DMS153 treated with DMSO at 0.1 percent for 48 hours (cell line): ENCODE measurements at regions not wholly inside any gene's neighbourhood (a gene's known extent, or its start where the extent isn't known, plus 50 kb on each side); places are given as distances from the start of the nearest gene placed in this dataset.
"Not testable (repeated sequence)": the region's sequence is repeated elsewhere in the genome, so short reads cannot be mapped to it uniquely, and the experiment has no call there.

Experiments used
- DNase-seq: peaks from one replicate; lab custom pipeline; 2025; ENCODE audit not compliant: unreplicated experiment; lab: John Stamatoyannopoulos, UW

DNA sequence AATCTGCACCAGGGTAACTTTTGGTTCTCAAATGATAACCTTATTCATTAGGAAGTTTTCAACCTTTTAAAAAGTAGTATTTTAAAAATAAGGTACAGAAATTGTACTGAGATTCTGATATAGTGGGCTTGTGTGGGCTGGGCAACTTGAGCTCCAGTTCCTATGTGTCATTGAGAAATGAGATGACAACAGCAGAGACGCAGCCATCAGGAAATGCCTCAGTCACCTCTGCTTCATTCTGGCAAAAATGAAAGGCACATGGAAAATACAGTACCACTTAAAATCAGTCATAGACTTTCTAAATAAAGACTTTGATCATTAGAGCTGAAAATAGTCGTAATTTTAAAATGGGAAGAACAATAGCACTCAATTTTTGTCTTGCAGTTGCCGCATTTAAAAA, 480.2 kb downstream of the PLK2 start:
- no peak for DNase-seq

DNA sequence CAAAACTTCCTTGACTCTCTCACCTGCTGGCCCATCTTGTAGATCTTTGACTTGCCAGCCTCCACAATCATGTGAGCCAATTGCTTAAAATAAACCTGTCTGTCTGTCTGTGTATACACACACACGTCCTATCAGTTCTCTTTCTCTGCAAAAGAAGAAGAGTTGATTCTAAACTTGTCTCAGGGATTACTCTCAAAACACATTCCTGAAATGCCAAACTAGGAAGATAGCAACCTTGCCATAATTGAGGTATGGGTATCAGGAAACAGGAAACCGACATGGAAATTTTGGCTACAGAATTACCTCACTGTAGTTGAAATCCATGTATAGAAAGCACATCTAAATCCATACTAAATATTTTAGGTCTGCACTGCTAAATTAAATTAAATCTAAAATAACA, 483.4 kb downstream of the PLK2 start:
- DNase-seq, result no peak

DNA sequence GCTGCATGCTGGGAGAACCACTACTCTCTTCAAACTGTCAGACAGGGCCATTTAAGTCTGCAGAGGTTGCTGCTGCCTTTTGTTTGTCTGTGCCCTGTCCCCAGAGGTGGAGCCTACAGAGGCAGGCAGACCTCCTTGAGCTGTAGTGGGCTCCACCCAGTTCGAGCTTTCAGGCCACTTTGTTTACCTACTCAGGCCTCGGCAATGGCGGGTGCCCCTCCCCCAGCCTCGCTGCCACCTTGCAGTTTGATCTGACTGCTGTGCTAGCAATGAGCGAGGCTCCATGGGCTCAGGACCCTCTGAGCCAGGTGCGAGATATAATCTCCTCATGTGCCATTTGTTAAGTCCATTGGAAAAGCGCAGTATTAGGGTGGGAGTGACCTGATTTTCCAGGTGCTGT, 487.8 kb downstream of the PLK2 start:
- not testable (repeated sequence) for DNase-seq

DNA sequence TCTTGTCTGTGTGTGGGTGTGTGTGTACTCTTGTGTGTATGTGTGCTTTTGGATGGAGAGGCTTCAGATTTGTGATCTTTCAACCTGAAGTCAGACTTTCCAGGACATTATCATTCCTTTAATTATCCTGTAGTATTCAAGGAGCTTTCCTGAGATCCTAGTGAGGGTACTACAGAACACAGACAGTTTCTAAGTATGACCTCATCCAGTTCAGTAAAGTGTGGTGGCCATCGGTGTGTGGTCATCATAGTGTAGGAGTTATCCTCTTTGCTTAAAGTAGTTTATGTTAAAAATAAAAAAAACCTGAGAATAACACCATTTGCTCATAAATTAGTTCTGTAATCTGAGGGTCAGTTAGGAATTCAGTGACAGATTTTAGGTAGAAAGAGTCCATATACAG, 478.0 kb upstream of the ACTBL2 start:
- no peak for DNase-seq

DNA sequence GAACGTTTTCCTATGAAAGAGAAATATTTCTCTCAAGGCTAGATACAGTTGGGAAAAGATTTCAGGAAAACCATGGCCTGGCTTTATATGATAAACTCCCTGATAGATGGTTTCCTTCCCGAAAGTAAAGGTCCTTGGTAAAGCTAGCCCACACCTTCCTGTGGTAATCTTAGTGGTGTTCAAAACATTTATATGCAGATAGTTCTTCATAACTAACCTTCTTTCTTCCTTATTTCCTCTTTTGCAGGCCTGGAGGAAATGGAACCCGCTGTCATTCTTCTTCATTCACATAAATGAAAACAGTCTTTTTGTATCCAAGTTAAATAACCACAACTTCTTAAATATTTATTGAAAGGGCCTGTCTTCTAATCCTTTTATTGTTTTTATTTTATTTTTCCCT, 474.0 kb upstream of the ACTBL2 start:
- DNase-seq, result no peak

DNA sequence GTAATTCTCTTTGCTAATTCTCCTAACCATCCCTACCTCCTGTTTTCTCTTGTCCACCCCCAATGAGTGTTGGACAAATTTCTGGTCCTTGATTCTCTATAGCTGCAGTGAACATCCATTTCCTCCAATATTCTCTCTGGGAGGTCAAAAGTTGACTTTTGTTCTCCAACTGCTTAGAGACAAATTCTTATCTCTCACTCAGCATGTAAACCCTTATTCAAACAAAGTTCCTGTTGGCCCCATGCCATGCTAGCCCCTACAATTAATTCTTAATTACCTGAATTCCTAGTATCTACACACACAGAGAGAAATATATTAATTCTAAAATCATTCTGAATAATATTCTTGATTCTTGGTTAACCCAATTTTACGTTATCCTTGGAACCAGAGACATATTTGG, 472.9 kb upstream of the ACTBL2 start:
- DNase-seq, result no peak

DNA sequence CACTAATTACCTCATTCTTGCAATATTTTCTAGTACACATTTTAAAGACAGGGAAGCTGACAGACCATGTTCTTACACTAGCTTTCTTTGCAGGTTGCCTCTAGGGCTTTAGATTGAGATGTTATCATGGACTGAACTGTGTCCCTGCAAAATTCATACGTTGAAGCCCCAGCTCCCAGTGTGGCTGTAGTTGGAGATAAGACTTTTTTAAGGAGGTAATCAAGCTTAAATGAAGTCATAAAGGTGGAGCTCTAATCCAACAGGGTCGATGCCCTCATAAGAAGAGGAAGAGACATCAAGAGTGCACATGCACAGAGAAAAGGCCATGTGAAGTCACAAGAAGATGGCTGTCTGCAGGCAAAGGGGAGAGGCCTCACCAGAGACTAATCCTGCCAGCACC, 471.2 kb upstream of the ACTBL2 start:
- DNase-seq, result no peak

DNA sequence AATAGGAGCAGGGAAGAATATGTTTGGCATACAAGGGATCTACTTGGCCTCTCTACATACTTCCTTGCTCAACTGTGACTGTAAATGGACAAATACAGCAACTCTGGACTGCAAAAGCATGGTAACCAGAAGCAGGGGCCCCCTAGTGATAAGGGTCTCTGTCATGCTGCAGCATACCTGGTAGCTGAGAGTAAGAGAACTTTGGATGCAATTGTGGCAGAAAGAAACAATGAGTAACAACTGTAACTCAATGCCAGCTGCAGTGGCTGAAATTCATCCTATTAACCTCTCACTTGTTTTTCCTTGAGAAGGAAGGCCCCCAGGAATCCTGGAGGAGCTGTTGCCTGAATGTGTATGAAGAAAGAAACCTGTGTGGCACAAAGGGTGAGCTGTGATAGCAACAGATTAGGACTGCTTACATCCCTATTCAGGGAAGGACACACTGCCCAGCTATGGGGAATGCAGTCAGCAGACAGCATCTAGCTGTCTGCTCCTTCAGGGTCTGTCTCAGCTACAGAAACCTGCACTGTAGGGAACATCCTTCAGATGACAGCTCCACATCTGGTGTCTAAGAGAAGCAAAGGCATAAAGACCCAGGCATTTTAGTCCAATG, 468.1 kb upstream of the ACTBL2 start:
- no peak for DNase-seq

DNA sequence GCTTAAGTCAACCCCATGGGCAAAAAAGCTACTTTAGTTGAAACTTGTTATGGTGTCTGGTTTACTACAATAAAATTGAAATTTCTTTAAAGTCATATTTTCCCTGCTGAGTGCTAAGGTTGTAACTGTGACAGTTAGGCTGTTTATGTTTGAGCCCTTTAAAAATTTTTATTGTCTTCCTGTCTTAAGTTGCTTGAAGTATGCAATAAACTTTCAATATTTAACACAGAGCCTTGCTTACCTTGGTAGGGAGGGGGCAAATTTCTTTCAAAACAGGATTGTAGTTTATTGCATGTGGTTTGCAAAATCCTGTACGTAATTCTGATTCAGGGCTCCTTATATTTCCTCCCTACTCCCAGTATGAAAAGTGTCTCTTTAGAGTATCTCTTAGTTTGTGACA, 465.5 kb upstream of the ACTBL2 start:
- DNase-seq, result no peak

DNA sequence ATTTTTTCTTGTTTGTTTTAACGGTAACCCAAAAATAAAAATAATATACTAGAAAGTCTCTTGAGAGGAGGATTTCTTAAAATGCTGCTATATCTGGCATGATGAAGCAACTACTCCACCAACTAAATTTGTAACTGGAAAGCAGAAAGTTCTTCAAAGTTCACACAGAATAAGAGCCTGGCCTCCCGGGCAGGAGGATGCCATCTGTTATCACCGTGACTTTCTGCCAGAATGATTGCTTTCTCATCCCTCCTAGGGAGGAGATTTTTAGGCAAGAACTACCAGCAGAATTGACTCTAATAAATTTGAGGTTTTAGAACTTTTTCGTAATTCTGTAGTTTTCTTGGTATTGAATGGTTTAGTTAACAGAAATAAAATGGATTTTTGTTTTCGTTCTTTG, 464.6 kb upstream of the ACTBL2 start:
- DNase-seq, result no peak

DNA sequence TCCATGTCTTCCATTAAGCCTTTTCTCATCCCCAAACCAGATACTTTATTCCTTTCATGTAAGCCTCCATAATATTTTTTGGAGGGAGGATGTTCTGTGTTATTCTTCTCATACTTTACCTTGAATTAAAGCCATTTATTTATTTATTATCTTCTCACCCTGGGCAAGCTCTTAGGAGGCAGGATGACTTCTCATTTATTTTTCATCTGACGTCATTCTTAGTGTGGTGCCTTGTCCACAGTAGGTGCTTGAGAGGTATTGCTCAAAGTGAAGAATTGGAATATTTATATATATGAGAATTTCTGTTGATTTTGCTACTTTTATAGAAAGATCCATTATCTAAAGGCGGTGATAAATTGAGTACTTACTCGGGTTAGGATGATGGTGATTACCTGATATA, 458.3 kb upstream of the ACTBL2 start:
- DNase-seq, result no peak

DNA sequence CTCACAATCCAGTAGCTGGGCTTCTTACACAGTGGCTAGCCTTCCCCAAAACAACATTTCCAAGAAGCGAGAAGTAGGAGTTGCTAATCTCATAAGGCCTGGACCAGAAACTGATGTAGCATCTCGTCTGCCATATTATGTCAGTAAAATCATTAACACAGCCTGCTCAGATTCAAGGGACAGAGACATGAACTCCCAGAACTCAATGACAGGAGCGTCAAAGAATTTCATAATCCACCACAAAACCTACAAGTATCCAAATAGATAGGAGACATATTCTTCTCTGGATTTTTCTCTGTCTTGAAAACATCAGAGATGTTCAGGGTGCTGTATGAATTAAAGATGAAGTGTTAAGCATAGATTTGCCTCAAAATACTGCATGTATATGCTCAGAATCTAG, 457.6 kb upstream of the ACTBL2 start:
- DNase-seq, result no peak

DNA sequence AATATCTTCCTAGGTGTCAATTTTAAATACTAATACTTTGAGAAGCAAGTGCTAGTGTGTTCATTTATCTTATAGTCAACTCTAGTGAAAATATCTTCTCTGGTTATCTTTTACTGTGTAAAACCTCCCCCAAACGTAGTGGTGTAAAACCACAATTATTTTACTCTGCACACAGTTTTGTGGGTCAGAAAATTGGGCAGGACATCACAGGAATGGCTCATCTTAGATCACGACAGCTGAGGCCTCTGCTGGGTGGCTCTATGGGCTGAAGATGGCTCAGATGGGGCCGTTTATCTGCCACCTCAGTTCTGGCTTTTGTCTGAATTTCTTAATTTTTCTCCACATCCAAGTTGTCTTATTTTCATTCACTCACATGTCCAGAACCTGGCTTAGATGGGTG, 457.2 kb upstream of the ACTBL2 start:
- DNase-seq, result no peak

DNA sequence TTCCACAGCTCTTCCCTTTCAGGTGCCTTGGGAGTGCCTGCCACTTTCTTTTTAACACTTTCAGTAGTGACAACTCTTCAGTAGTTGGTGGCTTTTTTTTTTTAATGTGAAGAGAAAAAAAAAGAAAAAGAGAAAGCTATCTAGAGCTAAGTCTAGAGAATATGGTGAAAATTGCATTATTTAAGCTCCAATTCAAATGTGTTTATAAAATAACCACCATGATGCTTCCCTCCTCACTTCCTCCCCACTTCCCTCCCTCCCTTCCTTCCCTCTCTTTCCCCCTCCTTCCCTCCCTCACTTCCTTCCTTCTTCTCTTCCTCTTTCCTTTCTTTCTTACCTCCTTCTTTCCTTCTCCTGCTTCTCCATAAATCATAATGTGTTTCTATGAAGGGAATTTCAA, 456.7 kb upstream of the ACTBL2 start:
- no peak for DNase-seq

DNA sequence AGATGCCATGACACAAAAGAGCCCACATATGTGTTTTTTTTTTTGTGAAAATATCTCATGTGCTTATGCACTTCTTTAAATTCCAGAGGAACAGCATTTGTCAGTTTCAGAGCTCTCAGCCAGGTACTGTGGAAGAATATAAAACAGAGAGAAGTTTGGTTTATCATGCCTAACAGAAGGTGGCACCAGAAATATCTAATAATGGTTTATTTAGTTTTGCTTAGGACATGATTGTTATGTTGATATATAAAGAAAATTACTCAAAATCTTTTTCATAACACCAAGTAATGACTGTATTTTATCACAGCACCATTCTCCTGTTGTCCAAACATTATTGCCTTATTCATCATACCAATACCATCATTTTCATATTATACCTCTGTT, 455.6 kb upstream of the ACTBL2 start:
- DNase-seq, result no peak

DNA sequence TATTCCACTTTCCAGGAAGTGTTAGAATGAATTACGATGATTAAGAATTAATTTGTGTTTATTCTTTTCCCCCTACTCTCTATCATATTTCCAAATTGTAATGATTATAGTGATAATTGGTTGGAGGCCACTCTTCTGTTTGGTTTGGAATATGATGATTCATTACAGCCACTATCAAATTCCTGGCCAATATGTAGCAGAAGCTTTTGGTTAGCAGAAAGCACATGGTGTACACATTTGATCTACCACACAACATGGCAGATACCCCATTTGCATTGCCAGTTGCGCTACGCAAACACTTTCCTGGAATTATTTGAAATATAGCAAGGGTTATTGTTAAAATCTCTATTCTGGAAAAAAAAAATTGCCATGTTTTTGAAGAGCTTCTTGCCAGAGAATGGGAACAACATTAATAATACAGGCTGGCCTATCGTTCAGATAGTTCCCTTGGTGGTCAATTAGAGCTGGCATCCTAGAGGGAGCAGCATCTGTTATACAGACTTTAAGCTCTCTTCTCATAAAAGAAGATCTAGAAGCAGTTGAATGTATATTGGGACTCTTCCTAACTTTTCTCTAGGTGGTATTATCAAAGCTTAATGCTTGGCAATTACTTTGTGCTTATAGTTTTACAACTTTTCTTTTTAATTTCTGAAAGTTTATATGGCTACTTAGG, 455.0 kb upstream of the ACTBL2 start:
- no peak for DNase-seq

DNA sequence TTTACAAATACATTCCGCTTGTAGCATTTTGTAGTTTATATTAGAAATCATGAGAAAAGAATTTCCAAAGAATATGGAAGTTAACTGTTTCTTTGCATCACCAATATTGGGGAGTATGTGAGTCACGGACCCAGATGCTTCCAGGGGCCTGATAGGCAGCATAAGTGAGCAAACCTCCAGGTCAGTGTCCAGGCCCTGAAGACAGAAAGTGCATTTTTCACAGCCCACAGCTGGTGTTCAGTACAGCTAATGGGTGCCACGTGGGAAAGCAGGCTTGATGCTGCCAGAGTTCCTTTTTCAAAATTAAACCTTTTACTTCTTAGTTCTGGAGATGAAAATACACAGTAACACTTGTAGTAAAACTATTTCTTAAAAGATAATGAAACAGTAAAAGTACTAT, 454.4 kb upstream of the ACTBL2 start:
- no peak for DNase-seq

DNA sequence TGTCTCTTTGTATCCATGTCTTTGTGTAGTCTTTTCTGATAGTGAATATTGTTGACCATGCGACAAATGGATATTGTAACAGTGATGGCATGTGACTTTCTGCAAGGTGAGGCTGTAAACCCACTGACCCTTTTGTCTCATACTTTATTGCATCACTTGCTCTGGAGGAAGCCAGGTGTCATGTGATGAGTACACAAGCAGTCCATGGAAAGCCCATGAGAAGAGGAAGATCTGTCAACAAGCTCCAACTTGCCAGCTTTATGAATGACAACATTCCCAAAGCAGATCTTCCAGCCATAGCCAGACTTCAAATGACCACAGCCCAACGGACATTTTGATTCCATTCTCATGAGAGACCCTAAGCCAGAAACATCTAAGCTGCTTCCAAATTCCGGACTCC, 450.1 kb upstream of the ACTBL2 start:
- DNase-seq, result no peak

DNA sequence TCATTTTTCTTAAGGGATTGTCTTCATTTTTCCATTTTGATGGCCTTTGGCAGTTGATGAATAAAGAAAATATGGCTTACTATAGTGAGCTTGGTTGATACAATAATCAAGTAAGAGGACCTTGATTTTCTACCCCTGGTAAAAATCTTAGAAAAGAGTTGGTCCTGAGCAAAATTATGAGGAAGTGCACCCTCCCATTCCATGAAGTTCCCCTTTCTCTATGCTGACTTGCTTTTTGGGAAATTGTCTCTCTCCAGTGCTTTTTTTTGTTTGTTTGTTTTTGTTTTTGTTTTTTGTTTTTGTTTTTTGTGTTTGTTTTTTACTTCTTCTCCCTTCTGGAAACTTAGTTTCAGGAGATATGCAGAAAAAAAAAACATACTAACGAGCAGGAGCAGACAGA, 449.2 kb upstream of the ACTBL2 start:
- no peak for DNase-seq

DNA sequence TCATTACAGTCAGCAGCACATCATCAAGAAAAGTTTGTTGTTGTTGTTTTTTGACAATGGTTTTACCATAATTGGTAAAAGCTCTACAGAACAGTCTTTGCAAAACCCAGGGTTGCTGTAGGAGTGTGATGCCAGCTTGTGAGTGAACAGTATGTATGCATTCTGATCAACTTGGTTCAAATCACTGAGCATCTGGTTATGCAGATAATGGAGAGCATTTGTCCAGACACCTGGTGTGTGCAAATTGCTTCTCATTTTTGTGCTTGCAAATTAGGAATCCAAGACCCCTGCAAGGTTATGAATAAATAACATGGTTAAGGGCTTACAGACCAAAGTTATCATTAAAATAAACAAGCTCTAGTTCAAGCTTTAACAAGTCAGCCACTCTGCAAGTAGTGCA, 448.7 kb upstream of the ACTBL2 start:
- DNase-seq, result no peak

DNA sequence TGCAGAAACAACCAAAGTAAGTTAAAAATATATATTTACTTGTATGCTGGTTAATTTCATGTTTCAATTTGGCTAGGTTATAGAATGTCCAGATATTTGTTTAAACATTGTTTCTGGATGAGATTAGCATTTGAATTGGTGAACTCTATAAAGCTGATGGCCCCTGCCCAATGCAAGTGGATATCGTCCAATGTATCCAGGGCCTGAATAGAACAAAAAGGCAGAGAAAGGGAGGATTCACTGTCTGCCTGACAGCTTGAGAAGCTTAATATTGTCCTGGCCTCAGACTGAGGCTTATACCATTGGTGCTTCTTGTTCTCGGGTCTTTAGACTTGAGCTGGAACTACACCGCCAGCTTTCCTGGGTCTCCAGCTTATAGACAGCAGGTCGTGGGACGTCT, 446.7 kb upstream of the ACTBL2 start:
- DNase-seq, result no peak

DNA sequence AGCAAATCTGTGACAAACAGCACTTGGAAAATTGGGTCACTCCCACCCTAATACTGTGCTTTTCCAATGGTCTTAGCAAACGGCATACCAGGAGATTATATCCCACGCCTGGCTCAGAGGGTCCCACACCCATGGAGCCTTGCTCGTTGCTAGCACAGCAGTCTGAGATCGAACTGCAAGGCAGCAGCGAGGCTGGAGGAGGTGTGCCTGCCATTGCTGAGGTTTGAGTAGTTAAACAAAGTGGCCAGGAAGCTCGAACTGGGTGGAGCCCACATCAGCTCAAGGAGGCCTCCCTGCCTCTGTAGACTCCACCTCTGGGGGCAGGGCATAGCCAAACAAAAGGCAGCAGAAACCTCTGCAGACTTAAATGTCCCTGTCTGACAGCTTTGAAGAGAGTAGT, 440.5 kb upstream of the ACTBL2 start:
- DNase-seq, result not testable (repeated sequence)

DNA sequence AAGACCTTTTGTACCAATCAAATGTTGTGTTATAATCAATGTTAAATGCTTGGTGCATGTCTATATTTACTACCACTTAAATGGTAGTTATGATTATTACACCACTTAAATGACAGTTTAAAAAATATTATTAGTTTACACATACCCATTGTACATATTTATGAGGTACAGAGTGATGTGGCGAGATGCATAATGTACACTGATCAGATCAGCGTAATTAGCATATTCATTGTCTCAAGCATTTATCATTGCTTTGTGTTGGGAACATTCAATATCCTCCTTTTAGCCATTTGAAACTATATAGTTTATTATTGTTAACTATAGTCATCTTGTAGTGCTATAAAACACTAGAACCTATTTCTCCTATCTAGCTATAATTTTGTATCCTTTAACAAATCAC, 434.4 kb upstream of the ACTBL2 start:
- DNase-seq, result no peak
